WTC11 (cell line): ENCODE measurements at regions not wholly inside any gene's neighbourhood (a gene's known extent, or its start where the extent isn't known, plus 50 kb on each side); places are given as distances from the start of the nearest gene placed in this dataset.

Experiments used
- FOXP1 ChIP-seq: sonication (generic); formaldehyde crosslinking; IDR thresholded peaks from 2 replicates; pipeline ENCODE4 v1.8.0; 2022; ENCODE audit warnings: missing genetic modification reagents, mild to moderate bottlenecking, moderate library complexity, borderline replicate concordance
- RELA ChIP-seq: sonication (generic); formaldehyde crosslinking; IDR thresholded peaks from 2 replicates; pipeline ENCODE4 v1.8.1; 2022; ENCODE audit warnings: missing genetic modification reagents, mild to moderate bottlenecking, borderline replicate concordance
- ZNF671 ChIP-seq: fragments of 250-450 bp; sonication (Bioruptor Pico); IDR thresholded peaks from 2 replicates; pipeline ENCODE4 v1.8.0; 2021; ENCODE audit warnings: mild to moderate bottlenecking
- TF ChIP-seq, protein P1 (sequence below): sonication (generic); formaldehyde crosslinking; IDR thresholded peaks from 2 replicates; pipeline ENCODE4 v1.8.1; 2023; ENCODE audit warnings: mild to moderate bottlenecking, moderate library complexity, missing genetic modification reagents
- TF ChIP-seq, protein P2 (sequence below): sonication (generic); formaldehyde crosslinking; IDR thresholded peaks from 2 replicates; pipeline ENCODE4 v1.8.0; 2022; ENCODE audit warnings: missing genetic modification reagents

- TF ChIP-seq, protein P1, sequence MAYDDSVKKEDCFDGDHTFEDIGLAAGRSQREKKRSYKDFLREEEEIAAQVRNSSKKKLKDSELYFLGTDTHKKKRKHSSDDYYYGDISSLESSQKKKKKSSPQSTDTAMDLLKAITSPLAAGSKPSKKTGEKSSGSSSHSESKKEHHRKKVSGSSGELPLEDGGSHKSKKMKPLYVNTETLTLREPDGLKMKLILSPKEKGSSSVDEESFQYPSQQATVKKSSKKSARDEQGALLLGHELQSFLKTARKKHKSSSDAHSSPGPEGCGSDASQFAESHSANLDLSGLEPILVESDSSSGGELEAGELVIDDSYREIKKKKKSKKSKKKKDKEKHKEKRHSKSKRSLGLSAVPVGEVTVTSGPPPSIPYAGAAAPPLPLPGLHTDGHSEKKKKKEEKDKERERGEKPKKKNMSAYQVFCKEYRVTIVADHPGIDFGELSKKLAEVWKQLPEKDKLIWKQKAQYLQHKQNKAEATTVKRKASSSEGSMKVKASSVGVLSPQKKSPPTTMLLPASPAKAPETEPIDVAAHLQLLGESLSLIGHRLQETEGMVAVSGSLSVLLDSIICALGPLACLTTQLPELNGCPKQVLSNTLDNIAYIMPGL (CRISPR knock-in tag): no peak
- TF ChIP-seq RELA (CRISPR knock-in tag) (no peak), ZNF671 (CRISPR knock-in tag) (no peak), FOXP1 (no peak)
- TF ChIP-seq, protein P2, sequence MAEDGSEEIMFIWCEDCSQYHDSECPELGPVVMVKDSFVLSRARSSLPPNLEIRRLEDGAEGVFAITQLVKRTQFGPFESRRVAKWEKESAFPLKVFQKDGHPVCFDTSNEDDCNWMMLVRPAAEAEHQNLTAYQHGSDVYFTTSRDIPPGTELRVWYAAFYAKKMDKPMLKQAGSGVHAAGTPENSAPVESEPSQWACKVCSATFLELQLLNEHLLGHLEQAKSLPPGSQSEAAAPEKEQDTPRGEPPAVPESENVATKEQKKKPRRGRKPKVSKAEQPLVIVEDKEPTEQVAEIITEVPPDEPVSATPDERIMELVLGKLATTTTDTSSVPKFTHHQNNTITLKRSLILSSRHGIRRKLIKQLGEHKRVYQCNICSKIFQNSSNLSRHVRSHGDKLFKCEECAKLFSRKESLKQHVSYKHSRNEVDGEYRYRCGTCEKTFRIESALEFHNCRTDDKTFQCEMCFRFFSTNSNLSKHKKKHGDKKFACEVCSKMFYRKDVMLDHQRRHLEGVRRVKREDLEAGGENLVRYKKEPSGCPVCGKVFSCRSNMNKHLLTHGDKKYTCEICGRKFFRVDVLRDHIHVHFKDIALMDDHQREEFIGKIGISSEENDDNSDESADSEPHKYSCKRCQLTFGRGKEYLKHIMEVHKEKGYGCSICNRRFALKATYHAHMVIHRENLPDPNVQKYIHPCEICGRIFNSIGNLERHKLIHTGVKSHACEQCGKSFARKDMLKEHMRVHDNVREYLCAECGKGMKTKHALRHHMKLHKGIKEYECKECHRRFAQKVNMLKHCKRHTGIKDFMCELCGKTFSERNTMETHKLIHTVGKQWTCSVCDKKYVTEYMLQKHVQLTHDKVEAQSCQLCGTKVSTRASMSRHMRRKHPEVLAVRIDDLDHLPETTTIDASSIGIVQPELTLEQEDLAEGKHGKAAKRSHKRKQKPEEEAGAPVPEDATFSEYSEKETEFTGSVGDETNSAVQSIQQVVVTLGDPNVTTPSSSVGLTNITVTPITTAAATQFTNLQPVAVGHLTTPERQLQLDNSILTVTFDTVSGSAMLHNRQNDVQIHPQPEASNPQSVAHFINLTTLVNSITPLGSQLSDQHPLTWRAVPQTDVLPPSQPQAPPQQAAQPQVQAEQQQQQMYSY (CRISPR knock-in tag): no peak
Measured at GRCh38 chr4:176981551-176981950, 188.8 kb upstream of the VEGFC start.
